Loucy (cell line): ENCODE measurements at regions not wholly inside any gene's neighbourhood (a gene's known extent, or its start where the extent isn't known, plus 50 kb on each side); places are given as distances from the start of the nearest gene placed in this dataset.

ENCODE experiments used
- H2AFZ ChIP-seq: fragments of 200-600 bp; sonication (generic); 2 replicates; pipeline ENCODE4 v1.6.0; 2016; ENCODE audit warnings: antibody characterized with exemption, mild to moderate bottlenecking, low read length, moderate library complexity
- H3F3A ChIP-seq: fragments of 200-600 bp; 2 replicates; pipeline ENCODE4 v1.6.0; 2016; ENCODE audit warnings: antibody characterized with exemption, low read depth, mild to moderate bottlenecking
- H3K27me3 ChIP-seq: fragments of 200-600 bp; sonication (generic); 2 replicates; pipeline ENCODE4 v1.6.1; 2014; ENCODE audit warnings: low read length, mild to moderate bottlenecking; ENCODE audit not compliant: insufficient read depth, poor library complexity, severe bottlenecking
- H3K36me3 ChIP-seq: fragments of 200-600 bp; sonication (generic); 2 replicates; pipeline ENCODE4 v1.6.1; 2016; ENCODE audit warnings: low read length; ENCODE audit not compliant: insufficient read depth
- H3K4me1 ChIP-seq: fragments of 200-600 bp; sonication (generic); 2 replicates; pipeline ENCODE4 v1.5.1; 2014; ENCODE audit warnings: low read length, mild to moderate bottlenecking; ENCODE audit not compliant: insufficient read depth, poor library complexity, severe bottlenecking
- H3K4me2 ChIP-seq: fragments of 200-600 bp; sonication (generic); 2 replicates; pipeline ENCODE4 v1.6.0; 2014; ENCODE audit warnings: antibody characterized with exemption, low read length, low read depth, mild to moderate bottlenecking; ENCODE audit not compliant: poor library complexity, severe bottlenecking
- H3K4me3 ChIP-seq: fragments of 200-600 bp; sonication (generic); 2 replicates; pipeline ENCODE4 v1.5.1; 2014; ENCODE audit warnings: low read length, mild to moderate bottlenecking, mixed read lengths; ENCODE audit not compliant: poor library complexity, severe bottlenecking
- H3K79me2 ChIP-seq: fragments of 200-600 bp; sonication (generic); 2 replicates; pipeline ENCODE4 v1.6.1; 2014; ENCODE audit warnings: low read length; ENCODE audit not compliant: insufficient read depth
- H3K9ac ChIP-seq: fragments of 200-600 bp; sonication (generic); 2 replicates; pipeline ENCODE4 v1.6.0; 2014; ENCODE audit warnings: mild to moderate bottlenecking, low read depth, low read length, moderate library complexity; ENCODE audit not compliant: poor library complexity, severe bottlenecking
- H3K9me2 ChIP-seq: fragments of 200-600 bp; sonication (generic); replicated peaks from 2 replicates; pipeline ENCODE4 v1.6.1; 2016; ENCODE audit warnings: low read depth, low read length, mixed read lengths
- H3K9me3 ChIP-seq: fragments of 200-600 bp; sonication (generic); 2 replicates; pipeline ENCODE4 v1.6.1; 2014; ENCODE audit warnings: mild to moderate bottlenecking, antibody characterized with exemption, low read length, low read depth; ENCODE audit not compliant: insufficient read depth
- H4K20me1 ChIP-seq: fragments of 200-600 bp; sonication (generic); 2 replicates; pipeline ENCODE4 v1.6.0; 2014; ENCODE audit warnings: antibody characterized with exemption, low read length, mild to moderate bottlenecking; ENCODE audit not compliant: insufficient read depth, poor library complexity, severe bottlenecking
- CTCF ChIP-seq: fragments of 200-600 bp; sonication (generic); conservative IDR thresholded peaks from 2 replicates; pipeline ENCODE4 v1.5.1; 2014; ENCODE audit warnings: mild to moderate bottlenecking, antibody characterized with exemption, low read length
- EZH2phosphoT487 ChIP-seq: fragments of 200-600 bp; IDR thresholded peaks from 2 replicates; pipeline ENCODE4 v1.6.1; 2018; ENCODE audit warnings: antibody characterized with exemption, mild to moderate bottlenecking, moderate library complexity, borderline replicate concordance

- H4K20me1 ChIP-seq = no peaks in the 10 kb centered on the region
- no peaks in the 10 kb centered on the region for H3K9me3 ChIP-seq
- no peaks in the 10 kb centered on the region for H3K79me2 ChIP-seq
- H2AFZ ChIP-seq = no peak overlapping the region
- H3K4me3 ChIP-seq = no peak overlapping the region
- no peaks in the 10 kb centered on the region for H3K9me2 ChIP-seq
- H3K36me3 ChIP-seq = no peaks in the 10 kb centered on the region
- TF ChIP-seq CTCF = no peak
- TF ChIP-seq EZH2phosphoT487 = no peak
- H3K4me2 ChIP-seq = no peak overlapping the region
- no peaks in the 10 kb centered on the region for H3K4me1 ChIP-seq
- H3F3A ChIP-seq = no peaks in the 10 kb centered on the region
- H3K27me3 ChIP-seq = no peaks in the 10 kb centered on the region
- no peak overlapping the region for H3K9ac ChIP-seq
Observed at GRCh38 chr1:228906223-228906860, 171.1 kb downstream of the RHOU start.

- no peaks in the 10 kb centered on the region for H3F3A ChIP-seq
- H3K4me2 ChIP-seq = no peak overlapping the region
- no peaks in the 10 kb centered on the region for H3K9me2 ChIP-seq
- TF ChIP-seq EZH2phosphoT487 = no peak
- no peak for TF ChIP-seq CTCF
- H3K4me1 ChIP-seq = no peaks in the 10 kb centered on the region
- H3K36me3 ChIP-seq = no peaks in the 10 kb centered on the region
- H3K4me3 ChIP-seq = no peak overlapping the region
- H3K9ac ChIP-seq = no peak overlapping the region
- H4K20me1 ChIP-seq = no peaks in the 10 kb centered on the region
- H2AFZ ChIP-seq = no peak overlapping the region
- no peaks in the 10 kb centered on the region for H3K27me3 ChIP-seq
- no peaks in the 10 kb centered on the region; the same call in 1 of the 2 replicates for H3K9me3 ChIP-seq
- H3K79me2 ChIP-seq = no peaks in the 10 kb centered on the region
Observed at GRCh38 chr1:228911225-228912210, 176.2 kb downstream of the RHOU start.

DNA sequence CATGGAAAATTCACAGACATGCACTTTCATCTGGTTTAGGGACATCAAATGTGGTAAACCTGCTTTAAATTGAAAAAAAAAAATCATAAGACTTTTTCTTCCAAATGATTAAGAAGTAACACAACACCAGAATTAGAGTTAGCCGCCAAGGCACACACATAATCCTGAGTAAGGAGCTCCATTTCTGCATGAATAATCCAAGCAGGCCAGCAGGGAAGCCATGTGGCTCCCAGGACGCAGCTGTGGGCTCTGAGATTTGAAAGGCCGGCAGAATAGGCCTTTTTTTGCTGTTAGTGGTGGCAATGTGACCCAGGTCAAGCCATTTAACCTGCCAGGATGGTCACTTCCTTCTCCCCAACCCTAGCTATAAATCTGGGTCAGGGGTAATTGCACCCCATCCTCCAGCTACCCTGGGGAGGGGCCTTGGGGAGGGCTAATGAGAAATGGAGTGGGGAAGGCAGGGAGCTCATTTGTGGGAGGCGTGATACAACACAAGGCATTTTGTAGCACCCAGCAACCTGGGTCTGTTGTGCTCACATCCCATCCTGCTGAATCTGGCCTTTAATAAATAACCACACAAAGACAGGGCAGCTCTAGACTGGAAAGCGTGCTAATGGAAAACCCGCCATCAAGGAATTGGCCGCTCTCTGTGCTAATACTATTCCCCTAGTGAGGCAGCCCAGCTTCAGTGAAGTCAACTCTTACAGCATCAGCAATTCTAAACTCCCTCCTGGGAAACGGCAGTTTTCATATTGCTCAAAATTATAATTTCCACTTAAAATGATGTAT, 178.5 kb downstream of the RHOU start:
- H3K4me1 ChIP-seq = no peaks in the 10 kb centered on the region
- H3K9ac ChIP-seq = no peak overlapping the region
- no peaks in the 10 kb centered on the region for H4K20me1 ChIP-seq
- no peak overlapping the region for H2AFZ ChIP-seq
- H3K79me2 ChIP-seq = no peaks in the 10 kb centered on the region
- TF ChIP-seq CTCF = no peak
- no peak for TF ChIP-seq EZH2phosphoT487
- H3K4me3 ChIP-seq = no peak overlapping the region
- no peaks in the 10 kb centered on the region for H3K27me3 ChIP-seq
- no peak overlapping the region for H3K4me2 ChIP-seq
- no peaks in the 10 kb centered on the region for H3F3A ChIP-seq
- no peaks in the 10 kb centered on the region for H3K36me3 ChIP-seq
- H3K9me2 ChIP-seq = no peaks in the 10 kb centered on the region
- no peaks in the 10 kb centered on the region; the same call in 1 of the 2 replicates for H3K9me3 ChIP-seq
